ENCODE measurements at regions not wholly inside any gene's neighbourhood (a gene's known extent, or its start where the extent isn't known, plus 50 kb on each side); places are given as distances from the start of the nearest gene placed in this dataset.
"Not testable (repeated sequence)": the region's sequence is repeated elsewhere in the genome, so short reads cannot be mapped to it uniquely, and the experiment has no call there.

DNA sequence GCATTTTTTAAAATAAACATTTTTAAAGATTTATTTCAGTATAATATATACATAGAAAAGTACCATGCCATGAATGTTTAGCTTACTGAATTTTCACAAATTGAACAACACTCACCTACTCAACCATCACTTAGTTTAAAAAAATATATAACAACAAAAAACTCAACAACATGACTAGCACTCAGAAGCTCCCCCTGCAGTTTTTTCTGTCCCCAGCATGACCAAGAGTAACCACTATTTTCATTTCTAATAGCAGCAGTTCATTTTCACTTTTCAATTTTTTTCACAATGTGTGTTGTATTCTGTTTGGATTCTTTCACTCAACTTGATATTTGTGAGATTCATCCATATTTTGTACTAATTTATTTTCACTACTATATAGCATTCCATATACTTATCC is 162.3 kb upstream of the POGK start:
- FAIRE-seq (no peak), DNase-seq (ENCODE audit: insufficient read length, low spot score) (no peak)
- TF ChIP-seq POLR2AphosphoS5 (IDR thresholded peaks at IDR 0.05; ENCODE audit: low read depth, low read length) (no peak), PAX5 (IDR thresholded peaks at IDR 0.05; ENCODE audit: insufficient read depth, low read length, severe bottlenecking) (no peak), SPI1 (IDR thresholded peaks at IDR 0.05; ENCODE audit: low read depth, low read length) (no peak), POLR2A (IDR thresholded peaks at IDR 0.05; ENCODE audit: low read depth, low read length) (no peak), POU2F2 (IDR thresholded peaks at IDR 0.05; ENCODE audit: low read depth, low read length) (no peak), TAF1 (IDR thresholded peaks at IDR 0.05; ENCODE audit: low read depth, low read length) (no peak)

DNA sequence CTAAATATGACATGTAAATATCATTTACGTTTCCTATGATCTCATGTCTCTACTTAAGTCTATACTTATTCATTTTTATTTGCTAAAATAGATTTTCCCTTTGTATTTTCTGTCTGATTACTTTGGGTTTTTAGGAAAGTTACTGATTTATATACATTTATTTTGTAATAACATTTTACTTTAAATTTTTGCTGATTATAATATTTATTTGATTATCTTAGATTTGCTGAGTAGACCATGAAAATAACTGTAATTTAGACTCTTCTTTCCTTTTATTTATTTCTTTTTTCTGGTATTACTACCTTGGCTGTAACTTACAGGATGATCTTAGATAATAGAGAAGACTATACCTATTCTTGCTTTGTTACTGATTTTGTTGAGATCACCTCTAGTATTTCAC is 159.9 kb upstream of the POGK start:
- DNase-seq (ENCODE audit: insufficient read length, low spot score) = no peak
- no peak for TF ChIP-seq POLR2A (IDR thresholded peaks at IDR 0.05; ENCODE audit: low read depth, low read length)
- no peak for TF ChIP-seq PAX5 (IDR thresholded peaks at IDR 0.05; ENCODE audit: insufficient read depth, low read length, severe bottlenecking)
- no peak for TF ChIP-seq TAF1 (IDR thresholded peaks at IDR 0.05; ENCODE audit: low read depth, low read length)
- TF ChIP-seq POU2F2 (IDR thresholded peaks at IDR 0.05; ENCODE audit: low read depth, low read length) = no peak
- TF ChIP-seq SPI1 (IDR thresholded peaks at IDR 0.05; ENCODE audit: low read depth, low read length) = no peak
- no peak for TF ChIP-seq POLR2AphosphoS5 (IDR thresholded peaks at IDR 0.05; ENCODE audit: low read depth, low read length)
- no peak for FAIRE-seq

- DNase-seq (ENCODE audit: insufficient read length, low spot score) (no peak), FAIRE-seq (no peak)
- TF ChIP-seq TAF1 (IDR thresholded peaks at IDR 0.05; ENCODE audit: low read depth, low read length) (no peak), SPI1 (IDR thresholded peaks at IDR 0.05; ENCODE audit: low read depth, low read length) (no peak), POLR2A (IDR thresholded peaks at IDR 0.05; ENCODE audit: low read depth, low read length) (no peak), POU2F2 (IDR thresholded peaks at IDR 0.05; ENCODE audit: low read depth, low read length) (no peak), POLR2AphosphoS5 (IDR thresholded peaks at IDR 0.05; ENCODE audit: low read depth, low read length) (no peak), PAX5 (IDR thresholded peaks at IDR 0.05; ENCODE audit: insufficient read depth, low read length, severe bottlenecking) (no peak)
Measured at GRCh38 chr1:166682588-166682987, 156.7 kb upstream of the POGK start.

DNA sequence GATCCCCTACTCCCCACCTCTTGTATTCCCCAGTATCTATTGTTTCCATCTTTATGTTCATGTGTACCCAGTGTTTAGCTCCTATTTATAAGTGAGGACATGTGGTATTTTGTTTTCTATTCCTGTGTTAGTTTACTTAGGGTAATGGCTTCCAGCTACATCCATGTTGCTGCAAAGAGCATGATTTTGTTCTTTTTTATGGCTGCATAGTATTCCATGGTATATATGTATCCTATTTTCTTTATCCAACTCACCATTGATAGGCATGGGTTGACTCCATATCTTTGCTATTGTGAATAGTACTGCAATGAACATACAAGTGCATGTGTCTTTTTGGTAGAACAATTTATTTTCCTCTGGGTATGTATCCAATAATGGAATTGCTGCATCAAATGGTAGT is 154.6 kb upstream of the POGK start:
- DNase-seq (ENCODE audit: insufficient read length, low spot score); FAIRE-seq: not testable (repeated sequence)

DNA sequence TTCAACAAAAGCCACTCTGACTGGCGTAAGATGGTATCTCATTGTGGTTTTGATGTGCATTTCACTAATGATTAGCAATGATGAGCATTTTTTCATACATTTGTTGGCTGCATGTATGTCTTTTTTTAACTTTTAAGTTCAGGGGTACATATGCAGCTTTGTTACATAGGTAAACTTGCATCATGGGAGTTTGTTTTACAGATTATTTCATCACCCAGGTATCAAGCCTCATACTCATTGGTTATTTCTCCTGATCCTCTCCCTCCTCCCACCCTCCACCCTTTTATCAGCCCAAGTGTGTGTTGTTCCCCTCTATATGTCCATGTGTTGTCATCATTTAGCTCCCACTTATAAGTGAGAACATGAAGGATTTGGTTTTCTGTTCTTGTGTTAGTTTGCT is 154.1 kb upstream of the POGK start:
- TF ChIP-seq TAF1 (IDR thresholded peaks at IDR 0.05; ENCODE audit: low read depth, low read length) = no peak
- no peak for TF ChIP-seq POLR2A (IDR thresholded peaks at IDR 0.05; ENCODE audit: low read depth, low read length)
- TF ChIP-seq PAX5 (IDR thresholded peaks at IDR 0.05; ENCODE audit: insufficient read depth, low read length, severe bottlenecking) = no peak
- TF ChIP-seq SPI1 (IDR thresholded peaks at IDR 0.05; ENCODE audit: low read depth, low read length) = no peak
- no peak for TF ChIP-seq POLR2AphosphoS5 (IDR thresholded peaks at IDR 0.05; ENCODE audit: low read depth, low read length)
- TF ChIP-seq POU2F2 (IDR thresholded peaks at IDR 0.05; ENCODE audit: low read depth, low read length) = no peak
- FAIRE-seq = no peak
- no peak for DNase-seq (ENCODE audit: insufficient read length, low spot score)

GRCh38 chr1:166685891-166686290 is 153.4 kb upstream of the POGK start:
- not testable (repeated sequence) for DNase-seq (ENCODE audit: insufficient read length, low spot score); FAIRE-seq

DNA sequence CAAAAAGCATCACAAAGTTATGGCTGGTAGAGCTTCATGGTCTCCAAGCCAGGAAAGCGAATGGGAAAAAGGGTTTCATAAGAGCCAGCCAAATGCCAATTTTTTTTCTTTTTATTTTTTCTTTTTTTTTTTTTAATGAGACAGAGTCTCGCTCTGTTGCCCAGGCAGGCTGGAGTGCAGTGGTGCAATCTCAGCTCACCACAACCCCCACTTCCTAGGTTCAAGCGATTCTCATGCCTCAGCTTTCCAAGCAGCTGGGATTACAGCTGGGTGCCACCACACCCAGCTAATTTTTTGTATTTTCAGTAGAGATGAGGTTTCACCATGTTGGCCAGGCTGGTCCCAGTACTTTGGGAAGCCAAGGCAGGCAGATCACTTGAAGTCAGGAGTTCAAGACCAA is 148.7 kb upstream of the POGK start:
- not testable (repeated sequence) for DNase-seq (ENCODE audit: insufficient read length, low spot score); FAIRE-seq

- FAIRE-seq = no peak
- TF ChIP-seq SPI1 (IDR thresholded peaks at IDR 0.05; ENCODE audit: low read depth, low read length) = no peak
- no peak for TF ChIP-seq POLR2AphosphoS5 (IDR thresholded peaks at IDR 0.05; ENCODE audit: low read depth, low read length)
- TF ChIP-seq POLR2A (IDR thresholded peaks at IDR 0.05; ENCODE audit: low read depth, low read length) = no peak
- no peak for TF ChIP-seq TAF1 (IDR thresholded peaks at IDR 0.05; ENCODE audit: low read depth, low read length)
- no peak for TF ChIP-seq PAX5 (IDR thresholded peaks at IDR 0.05; ENCODE audit: insufficient read depth, low read length, severe bottlenecking)
- TF ChIP-seq POU2F2 (IDR thresholded peaks at IDR 0.05; ENCODE audit: low read depth, low read length) = no peak
- no peak for DNase-seq (ENCODE audit: insufficient read length, low spot score)
Measured at GRCh38 chr1:166691476-166691875, 147.8 kb upstream of the POGK start.

GRCh38 chr1:166692346-166692745 is 146.9 kb upstream of the POGK start:
- DNase-seq (ENCODE audit: insufficient read length, low spot score) (no peak), FAIRE-seq (no peak)
- TF ChIP-seq SPI1 (IDR thresholded peaks at IDR 0.05; ENCODE audit: low read depth, low read length) (no peak), PAX5 (IDR thresholded peaks at IDR 0.05; ENCODE audit: insufficient read depth, low read length, severe bottlenecking) (no peak), POLR2A (IDR thresholded peaks at IDR 0.05; ENCODE audit: low read depth, low read length) (no peak), TAF1 (IDR thresholded peaks at IDR 0.05; ENCODE audit: low read depth, low read length) (no peak), POLR2AphosphoS5 (IDR thresholded peaks at IDR 0.05; ENCODE audit: low read depth, low read length) (no peak), POU2F2 (IDR thresholded peaks at IDR 0.05; ENCODE audit: low read depth, low read length) (no peak)

DNA sequence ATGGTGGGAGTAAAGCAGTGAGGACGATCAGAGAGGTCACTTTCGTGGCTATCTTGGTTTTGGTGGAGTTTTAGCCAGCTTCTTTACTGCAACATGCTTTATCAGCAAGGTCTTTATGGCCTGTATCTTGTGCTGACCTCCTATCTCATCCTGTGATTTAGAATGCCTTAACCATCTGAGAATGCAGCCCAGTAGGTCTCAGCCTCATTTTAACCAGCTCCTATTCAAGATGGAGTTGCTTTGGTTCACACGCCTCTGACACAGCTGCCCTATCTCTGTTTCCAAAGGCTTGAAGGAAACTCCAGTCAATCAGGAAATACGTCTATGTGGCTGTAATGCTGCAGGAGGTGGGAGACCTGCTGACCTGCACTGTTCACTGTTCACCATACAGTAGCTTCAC is 146.1 kb upstream of the POGK start:
- no peak for TF ChIP-seq POLR2AphosphoS5 (IDR thresholded peaks at IDR 0.05; ENCODE audit: low read depth, low read length)
- TF ChIP-seq PAX5 (IDR thresholded peaks at IDR 0.05; ENCODE audit: insufficient read depth, low read length, severe bottlenecking) = no peak
- no peak for TF ChIP-seq TAF1 (IDR thresholded peaks at IDR 0.05; ENCODE audit: low read depth, low read length)
- TF ChIP-seq SPI1 (IDR thresholded peaks at IDR 0.05; ENCODE audit: low read depth, low read length) = no peak
- TF ChIP-seq POU2F2 (IDR thresholded peaks at IDR 0.05; ENCODE audit: low read depth, low read length) = no peak
- no peak for TF ChIP-seq POLR2A (IDR thresholded peaks at IDR 0.05; ENCODE audit: low read depth, low read length)

GRCh38 chr1:166693673-166694297 is 145.5 kb upstream of the POGK start:
- no peak for TF ChIP-seq TAF1 (IDR thresholded peaks at IDR 0.05; ENCODE audit: low read depth, low read length)
- TF ChIP-seq POLR2AphosphoS5 (IDR thresholded peaks at IDR 0.05; ENCODE audit: low read depth, low read length) = no peak
- TF ChIP-seq POLR2A (IDR thresholded peaks at IDR 0.05; ENCODE audit: low read depth, low read length) = no peak
- no peak for TF ChIP-seq PAX5 (IDR thresholded peaks at IDR 0.05; ENCODE audit: insufficient read depth, low read length, severe bottlenecking)
- TF ChIP-seq SPI1 (IDR thresholded peaks at IDR 0.05; ENCODE audit: low read depth, low read length) = no peak
- TF ChIP-seq POU2F2 (IDR thresholded peaks at IDR 0.05; ENCODE audit: low read depth, low read length) = no peak
- no peak for DNase-seq (ENCODE audit: insufficient read length, low spot score)
- FAIRE-seq = no peak

More for the DNA sequence above, 146.1 kb upstream of the POGK start:
- DNase-seq (ENCODE audit: insufficient read length, low spot score) (no peak), FAIRE-seq (no peak)
